ENCODE measurements at regions not wholly inside any gene's neighbourhood (a gene's known extent, or its start where the extent isn't known, plus 50 kb on each side); places are given as distances from the start of the nearest gene placed in this dataset.

DNA sequence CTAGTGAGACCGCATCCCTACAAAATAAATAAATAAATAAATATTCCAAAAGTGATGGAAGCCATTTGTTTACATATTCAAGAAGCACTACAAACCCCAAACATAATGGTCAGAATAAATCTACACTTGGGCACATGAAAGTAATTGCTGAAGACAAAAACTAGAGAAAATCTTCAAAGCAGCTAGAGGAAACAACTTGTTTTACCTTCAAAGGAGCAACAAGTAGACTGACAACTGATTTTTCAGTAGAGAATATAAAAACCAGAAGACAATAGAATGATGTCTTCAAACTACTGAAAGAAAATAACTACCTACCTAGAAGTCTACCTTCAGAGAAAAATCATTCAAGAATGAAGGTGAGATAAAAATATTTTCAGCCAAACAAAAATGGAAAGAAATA, 89.4 kb downstream of the TPRA1 start:
- TF ChIP-seq CTCF (IDR thresholded peaks at IDR 0.05): no peak
- no peak for TF ChIP-seq POLR2A (IDR thresholded peaks at IDR 0.05)

Data from sigmoid colon (tissue), 3 donors.